Kidney (tissue), 13 donors: ENCODE measurements at regions not wholly inside any gene's neighbourhood (a gene's known extent, or its start where the extent isn't known, plus 50 kb on each side); places are given as distances from the start of the nearest gene placed in this dataset.
A peak's percentile ranks its signal among the peaks of the same experiment; 100 is the strongest.

ENCODE experiments used
- DNase-seq, 5 donors: peaks; one replicate each; pipeline ENCODE4 v3.0.0-alpha.2; 2013 to 2020
- FAIRE-seq: peaks from 2 replicates; lab custom pipeline; 2012; peaks lifted over from hg19 to GRCh38; lab: Jason Lieb, UNC
- H3K27ac ChIP-seq, 2 donors: one replicate each; pipeline ENCODE4 v1.7.0; 2013; ENCODE audit warnings: low read depth in 2 of 2, low read length in 2 of 2, inconsistent platforms in 1 of 2
- H3K27me3 ChIP-seq: one replicate; pipeline ENCODE4 v1.7.1; 2013; ENCODE audit warnings: low read length, inconsistent platforms; ENCODE audit not compliant: control insufficient read depth, insufficient read depth
- H3K36me3 ChIP-seq, 3 donors: one replicate each; pipeline versions ENCODE4 v1.7.0 to v1.7.1; 2013; ENCODE audit warnings: low read length in 3 of 3, control low read depth in 1 of 3, inconsistent platforms in 1 of 3; ENCODE audit not compliant: insufficient read depth in 3 of 3, control insufficient read depth in 2 of 3
- H3K4me1 ChIP-seq, 3 donors: one replicate each; pipeline versions ENCODE4 v1.7.0 to v1.7.1; 2013; ENCODE audit warnings: low read length in 3 of 3, inconsistent platforms in 1 of 3, low read depth in 1 of 3; ENCODE audit not compliant: control insufficient read depth in 2 of 3, insufficient read depth in 2 of 3
- H3K4me3 ChIP-seq, 3 donors: one replicate each; pipeline versions ENCODE4 v1.7.0 to v1.8.1; 2013; ENCODE audit warnings: low read length in 3 of 3, control low read depth in 1 of 3, inconsistent platforms in 1 of 3
- H3K9ac ChIP-seq, 3 donors: one replicate each; pipeline versions ENCODE4 v1.7.0 to v1.7.1; 2013; ENCODE audit warnings: low read length in 3 of 3, control low read depth in 1 of 3, inconsistent platforms in 1 of 3
- H3K9me3 ChIP-seq, 3 donors: one replicate each; pipeline versions ENCODE4 v1.7.0 to v1.7.1; 2013; ENCODE audit warnings: low read length in 3 of 3, control low read depth in 1 of 3, inconsistent platforms in 1 of 3; ENCODE audit not compliant: control insufficient read depth in 2 of 3, insufficient read depth in 1 of 3
- intact Hi-C: fragments of 100-400 bp; cut with DNase I; formaldehyde crosslinking; loops from one replicate; pipeline ENCODE4 v1.11.1; 2022
- TF ChIP-seq, protein P1 (sequence below): IDR thresholded peaks from 3 replicates; pipeline ENCODE4 v1.5.1; 2012; ENCODE audit warnings: mild to moderate bottlenecking, moderate library complexity, borderline replicate concordance; ENCODE audit not compliant: insufficient read depth; ENCODE audit errors: extremely low read depth
- donor health status: control.
- donor health status: control.
- donor health status: control.
- donor health status: control.
- donor health status: control.
- donor health status: DM: yes; HTN: yes; CAD: no.
- donor health status: Normal renal cell carcinoma (clear cell type).

DNA sequence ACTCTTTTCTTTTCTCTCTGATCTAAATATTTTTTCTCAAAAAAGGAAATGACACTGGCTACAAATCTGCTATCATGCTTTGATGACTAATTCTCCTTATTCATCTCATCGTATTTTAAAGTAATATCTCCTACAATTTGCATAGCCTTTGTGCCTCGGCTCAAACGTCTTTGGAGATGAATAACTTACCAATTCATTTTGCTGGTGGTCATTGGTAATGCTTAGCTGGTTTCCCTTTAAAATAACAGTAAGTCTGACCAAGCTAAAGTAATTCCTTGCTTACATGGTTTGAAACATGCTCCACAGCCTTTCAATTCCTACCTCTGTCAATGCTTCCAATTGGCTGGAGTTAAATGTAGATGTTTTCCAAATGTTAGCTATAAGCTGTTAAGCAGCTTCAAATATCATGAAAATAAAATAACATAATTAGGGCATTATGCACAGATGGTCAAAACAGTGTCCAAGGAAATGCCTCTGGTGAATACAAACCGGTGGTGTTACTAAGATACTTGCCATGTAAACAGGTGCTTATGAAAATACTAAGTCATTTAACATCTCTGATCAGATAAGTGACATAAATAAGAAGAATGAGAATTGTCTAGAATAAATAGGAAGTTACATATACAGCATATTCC lies 435.0 kb downstream of the POM121L12 start:
- no peaks in the 10 kb centered on the region for H3K36me3 ChIP-seq
- H3K9me3 ChIP-seq: no peaks in the 10 kb centered on the region
- H3K27ac ChIP-seq: no peak overlapping the region
- no peak overlapping the region for H3K4me3 ChIP-seq
- TF ChIP-seq, protein P1, sequence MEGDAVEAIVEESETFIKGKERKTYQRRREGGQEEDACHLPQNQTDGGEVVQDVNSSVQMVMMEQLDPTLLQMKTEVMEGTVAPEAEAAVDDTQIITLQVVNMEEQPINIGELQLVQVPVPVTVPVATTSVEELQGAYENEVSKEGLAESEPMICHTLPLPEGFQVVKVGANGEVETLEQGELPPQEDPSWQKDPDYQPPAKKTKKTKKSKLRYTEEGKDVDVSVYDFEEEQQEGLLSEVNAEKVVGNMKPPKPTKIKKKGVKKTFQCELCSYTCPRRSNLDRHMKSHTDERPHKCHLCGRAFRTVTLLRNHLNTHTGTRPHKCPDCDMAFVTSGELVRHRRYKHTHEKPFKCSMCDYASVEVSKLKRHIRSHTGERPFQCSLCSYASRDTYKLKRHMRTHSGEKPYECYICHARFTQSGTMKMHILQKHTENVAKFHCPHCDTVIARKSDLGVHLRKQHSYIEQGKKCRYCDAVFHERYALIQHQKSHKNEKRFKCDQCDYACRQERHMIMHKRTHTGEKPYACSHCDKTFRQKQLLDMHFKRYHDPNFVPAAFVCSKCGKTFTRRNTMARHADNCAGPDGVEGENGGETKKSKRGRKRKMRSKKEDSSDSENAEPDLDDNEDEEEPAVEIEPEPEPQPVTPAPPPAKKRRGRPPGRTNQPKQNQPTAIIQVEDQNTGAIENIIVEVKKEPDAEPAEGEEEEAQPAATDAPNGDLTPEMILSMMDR: no peak
- FAIRE-seq: no peak
- no peaks in the 10 kb centered on the region for H3K27me3 ChIP-seq
- H3K9ac ChIP-seq: no peak overlapping the region
- no peak for DNase-seq
- intact Hi-C loops: no loop called here
- no peaks in the 10 kb centered on the region for H3K4me1 ChIP-seq

DNA sequence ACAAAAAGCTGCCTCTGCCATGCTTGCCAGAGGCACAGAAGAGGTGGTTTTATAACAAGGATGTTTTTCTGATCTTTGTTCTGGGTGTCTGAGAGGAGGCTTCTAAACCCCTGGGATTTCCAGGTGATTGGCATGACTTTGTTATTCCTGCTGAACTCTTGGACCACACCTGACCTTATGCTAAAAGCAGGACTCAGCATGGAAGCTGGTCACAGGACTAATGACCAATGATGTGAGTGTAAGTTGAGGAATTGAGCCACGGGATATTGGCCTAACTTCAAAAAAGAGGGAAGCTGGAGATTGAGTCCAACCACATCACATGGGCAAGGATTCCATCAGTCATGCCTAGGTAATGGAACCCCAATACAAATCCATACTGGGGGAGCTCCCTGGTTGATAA lies 437.9 kb downstream of the POM121L12 start:
- TF ChIP-seq, protein P1: no peak
- FAIRE-seq: no peak

DNA sequence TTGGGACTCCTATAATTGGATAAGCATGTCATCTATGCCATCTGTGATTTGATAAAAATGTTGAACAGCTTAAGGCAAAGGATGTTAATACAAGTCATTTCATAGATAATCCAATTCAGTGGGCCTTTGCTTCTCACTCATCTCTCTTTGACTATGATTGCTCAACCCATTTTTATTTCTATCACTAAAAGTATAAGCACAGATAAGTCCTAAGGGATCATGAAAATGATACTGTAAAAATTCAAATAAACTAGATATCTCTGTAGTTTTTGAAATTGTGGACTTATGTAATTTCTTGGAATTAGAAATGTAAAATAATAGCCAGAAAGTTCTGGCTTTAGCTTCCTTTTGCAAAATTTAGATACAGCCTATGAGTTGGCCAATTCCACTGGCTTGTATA lies 440.3 kb downstream of the POM121L12 start:
- no peaks in the 10 kb centered on the region for H3K4me1 ChIP-seq
- no peaks in the 10 kb centered on the region for H3K27me3 ChIP-seq
- no peaks in the 10 kb centered on the region for H3K9me3 ChIP-seq
- FAIRE-seq (no peak), DNase-seq (no peak)
- no peak overlapping the region for H3K27ac ChIP-seq
- H3K9ac ChIP-seq: no peak overlapping the region
- H3K36me3 ChIP-seq: no peaks in the 10 kb centered on the region
- TF ChIP-seq, protein P1: no peak
- H3K4me3 ChIP-seq: no peak overlapping the region
- intact Hi-C loops: no loop called here

More for the DNA sequence above, 437.9 kb downstream of the POM121L12 start:
- Histone ChIP-seq H3K9ac (no peak overlapping the region), H3K9me3 (no peaks in the 10 kb centered on the region), H3K27ac (no peak overlapping the region), H3K4me3 (no peak overlapping the region), H3K4me1 (no peaks in the 10 kb centered on the region), H3K36me3 (no peaks in the 10 kb centered on the region), H3K27me3 (no peaks in the 10 kb centered on the region)
- DNase-seq: no peak
- intact Hi-C loops: no loop called here

DNA sequence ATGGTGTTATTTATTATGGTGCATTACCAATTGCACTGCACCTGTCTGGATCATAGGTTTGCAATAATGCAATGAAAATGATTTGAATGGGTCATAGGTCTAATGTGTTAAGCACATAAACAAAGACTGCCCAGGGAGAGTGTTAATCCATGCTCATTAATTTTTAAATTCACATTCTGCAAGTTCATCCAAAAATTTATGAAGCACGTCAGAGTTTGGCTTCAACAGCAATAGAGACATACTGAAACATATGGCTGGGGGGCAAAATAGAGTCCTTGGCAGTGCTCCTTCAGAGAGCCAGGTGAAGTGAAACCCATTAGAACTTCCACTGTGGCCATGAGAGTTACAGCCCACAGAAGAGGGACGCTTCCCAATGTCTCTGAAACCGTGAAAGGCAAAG lies 441.1 kb downstream of the POM121L12 start:
- H3K9ac ChIP-seq: no peak overlapping the region
- H3K9me3 ChIP-seq: no peaks in the 10 kb centered on the region
- DNase-seq: peak in 2 of 5 donors; percentile 3 to 7
- no peak overlapping the region for H3K4me3 ChIP-seq
- no peaks in the 10 kb centered on the region for H3K36me3 ChIP-seq
- H3K27ac ChIP-seq: no peak overlapping the region
- TF ChIP-seq, protein P1: no peak
- intact Hi-C loops: no loop called here
- FAIRE-seq: no peak
- H3K27me3 ChIP-seq: no peaks in the 10 kb centered on the region
- no peaks in the 10 kb centered on the region for H3K4me1 ChIP-seq
